GM12878 (cell line): ENCODE measurements at regions not wholly inside any gene's neighbourhood (a gene's known extent, or its start where the extent isn't known, plus 50 kb on each side); places are given as distances from the start of the nearest gene placed in this dataset.

Source experiments
- ATAC-seq: fragments of 200-7000 bp; cut with Tn5 transposase; 3 replicates; pipeline ENCODE4 v1.9.1; 2020; ENCODE audit warnings: mild to moderate bottlenecking, moderate library complexity
- BruUV-seq: library from RNA; stranded (reverse); fragments of 400-500 nt; replicated peaks from 2 replicates; lab custom pipeline; 2021; lab: Mats Ljungman, UMichigan
- CTCF ChIA-PET: fragments of 300-600 bp; sonication (Branson Sonifier 250); formaldehyde crosslinking; extraction: SDS; loops from one replicate; lab custom pipeline; 2021; ENCODE audit warnings: inconsistent platforms; lab: Yijun Ruan, JAX
- POLR2A ChIA-PET: fragments of 350-600 bp; formaldehyde crosslinking; extraction: SDS; loops from one replicate; lab custom pipeline; 2021; ENCODE audit warnings: inconsistent platforms; lab: Charles Lee
- RAD21 ChIA-PET: fragments of 300-600 bp; sonication (Branson Sonifier 250); formaldehyde crosslinking; loops from one replicate; lab custom pipeline; 2023; ENCODE audit warnings: antibody characterized with exemption; ENCODE audit not compliant: unreplicated experiment; lab: Charles Lee
- SMC1A ChIA-PET: fragments of 300-600 bp; sonication (Branson Sonifier 250); formaldehyde crosslinking; loops from one replicate; lab custom pipeline; 2023; ENCODE audit not compliant: unreplicated experiment, uncharacterized antibody; lab: Charles Lee
- DNase-seq: peaks from one replicate; pipeline ENCODE4 v3.0.0-alpha.2; 2011; ENCODE audit warnings: low read depth, low spot score
- FAIRE-seq: peaks from 3 replicates; lab custom pipeline; 2011; peaks lifted over from hg19 to GRCh38; lab: Jason Lieb, UNC
- H2AFZ ChIP-seq: 2 replicates; pipeline ENCODE4 v1.6.0; 2011; ENCODE audit warnings: low read depth, low read length, control low read depth; ENCODE audit not compliant: control insufficient read depth
- H3K27ac ChIP-seq: 2 replicates; pipeline ENCODE4 v1.5.1; 2011; ENCODE audit warnings: control low read depth; ENCODE audit not compliant: control insufficient read depth, insufficient read depth
- H3K27me3 ChIP-seq, 2 experiments: replicated peaks in 1 of 2; 2 replicates each; pipeline versions ENCODE4 v1.6.0 to v1.6.1; 2011; ENCODE audit warnings: low read length in 1 of 2; ENCODE audit not compliant: control insufficient read depth in 2 of 2, insufficient read depth in 2 of 2
- H3K36me3 ChIP-seq, 2 experiments: 2 replicates each; pipeline ENCODE4 v1.5.1; 2011; ENCODE audit warnings: low read length in 1 of 2; ENCODE audit not compliant: control insufficient read depth in 2 of 2, insufficient read depth in 2 of 2
- H3K4me1 ChIP-seq: 2 replicates; pipeline ENCODE4 v1.6.1; 2011; ENCODE audit warnings: mild to moderate bottlenecking, low read length, moderate library complexity, mixed read lengths; ENCODE audit not compliant: control insufficient read depth, insufficient read depth
- H3K4me2 ChIP-seq: 2 replicates; pipeline ENCODE4 v1.6.0; 2011; ENCODE audit warnings: control low read depth; ENCODE audit not compliant: control insufficient read depth, insufficient read depth
- H3K4me3 ChIP-seq: fragments of 200-600 bp; sonication (generic); 2 replicates; pipeline ENCODE4 v1.5.1; 2016
- H3K79me2 ChIP-seq: 2 replicates; pipeline ENCODE4 v1.6.0; 2011; ENCODE audit warnings: low read length; ENCODE audit not compliant: control insufficient read depth, insufficient read depth
- H3K9ac ChIP-seq: 2 replicates; pipeline ENCODE4 v1.8.0; 2011; ENCODE audit warnings: low read length, control low read depth, mixed read lengths; ENCODE audit not compliant: control insufficient read depth, insufficient read depth
- H3K9me3 ChIP-seq: replicated peaks from 3 replicates; pipeline ENCODE4 v1.5.1; 2011; ENCODE audit warnings: mild to moderate bottlenecking, low read length; ENCODE audit not compliant: control insufficient read depth, insufficient read depth
- H4K20me1 ChIP-seq: 2 replicates; pipeline ENCODE4 v1.6.0; 2011; ENCODE audit not compliant: control insufficient read depth, insufficient read depth
- CREM ChIP-seq: IDR thresholded peaks from 2 replicates; pipeline ENCODE4 v1.6.1; 2014; ENCODE audit warnings: antibody characterized with exemption, low read depth
- DPF2 ChIP-seq: fragments of 450-650 bp; IDR thresholded peaks from 2 replicates; pipeline ENCODE4 v1.6.1; 2017; ENCODE audit warnings: mild to moderate bottlenecking
- JUNB ChIP-seq: IDR thresholded peaks from 2 replicates; pipeline ENCODE4 v1.6.1; 2016; ENCODE audit warnings: antibody characterized with exemption, mild to moderate bottlenecking
- PAX8 ChIP-seq: fragments of 450-650 bp; IDR thresholded peaks from 2 replicates; pipeline ENCODE4 v1.6.1; 2017; ENCODE audit warnings: mild to moderate bottlenecking, moderate library complexity
- WRNIP1 ChIP-seq: IDR thresholded peaks from 2 replicates; pipeline ENCODE4 v1.6.1; 2011; ENCODE audit warnings: low read depth, low read length, improper control_type of control experiment, borderline replicate concordance
- WGBS: methylation state at CpG from one replicate; pipeline ENCODE4 v1.1.6; 2016; ENCODE audit warnings: low lambda C conversion rate; ENCODE audit not compliant: insufficient replicate concordance, insufficient coverage; ENCODE audit errors: missing lambda C conversion rate; 5-methylcytosine and 5-hydroxymethylcytosine counted together
- in situ Hi-C: fragments of 300-500 bp; cut with MboI; formaldehyde crosslinking; loops from 9 replicates; pipeline ENCODE4 v1.14.3; 2018; ENCODE audit warnings: mixed read lengths
- intact Hi-C: fragments of 100-400 bp; cut with micrococcal nuclease; formaldehyde crosslinking; loops from one replicate; pipeline ENCODE4 v1.14.2; 2022; ENCODE audit not compliant: unreplicated experiment
- TF ChIP-seq, protein P1 (sequence below): fragments of 450-650 bp; IDR thresholded peaks from 2 replicates; pipeline ENCODE4 v1.6.1; 2016; ENCODE audit warnings: mild to moderate bottlenecking, moderate library complexity, borderline replicate concordance

DNA sequence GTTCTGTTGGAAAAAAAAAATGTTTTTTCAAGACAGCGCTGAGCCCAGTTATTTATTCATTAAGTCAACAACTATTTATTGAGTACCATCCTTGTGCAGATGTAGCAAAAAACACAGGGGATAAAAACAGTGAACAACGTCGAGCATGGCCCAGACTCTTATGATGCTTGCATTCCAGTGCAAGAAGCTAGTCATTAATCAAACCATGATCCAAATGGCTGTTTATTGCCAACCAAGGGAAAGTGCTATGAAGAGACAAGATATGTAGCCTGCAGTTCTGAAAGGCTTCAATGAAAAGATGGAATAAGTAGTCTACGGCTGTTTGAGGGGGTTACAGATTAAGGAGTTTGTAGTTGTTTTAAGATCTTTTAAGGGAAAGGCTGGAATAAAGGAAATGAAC is 262.3 kb downstream of the NEBL start (continued):
- TF ChIP-seq, protein P1, sequence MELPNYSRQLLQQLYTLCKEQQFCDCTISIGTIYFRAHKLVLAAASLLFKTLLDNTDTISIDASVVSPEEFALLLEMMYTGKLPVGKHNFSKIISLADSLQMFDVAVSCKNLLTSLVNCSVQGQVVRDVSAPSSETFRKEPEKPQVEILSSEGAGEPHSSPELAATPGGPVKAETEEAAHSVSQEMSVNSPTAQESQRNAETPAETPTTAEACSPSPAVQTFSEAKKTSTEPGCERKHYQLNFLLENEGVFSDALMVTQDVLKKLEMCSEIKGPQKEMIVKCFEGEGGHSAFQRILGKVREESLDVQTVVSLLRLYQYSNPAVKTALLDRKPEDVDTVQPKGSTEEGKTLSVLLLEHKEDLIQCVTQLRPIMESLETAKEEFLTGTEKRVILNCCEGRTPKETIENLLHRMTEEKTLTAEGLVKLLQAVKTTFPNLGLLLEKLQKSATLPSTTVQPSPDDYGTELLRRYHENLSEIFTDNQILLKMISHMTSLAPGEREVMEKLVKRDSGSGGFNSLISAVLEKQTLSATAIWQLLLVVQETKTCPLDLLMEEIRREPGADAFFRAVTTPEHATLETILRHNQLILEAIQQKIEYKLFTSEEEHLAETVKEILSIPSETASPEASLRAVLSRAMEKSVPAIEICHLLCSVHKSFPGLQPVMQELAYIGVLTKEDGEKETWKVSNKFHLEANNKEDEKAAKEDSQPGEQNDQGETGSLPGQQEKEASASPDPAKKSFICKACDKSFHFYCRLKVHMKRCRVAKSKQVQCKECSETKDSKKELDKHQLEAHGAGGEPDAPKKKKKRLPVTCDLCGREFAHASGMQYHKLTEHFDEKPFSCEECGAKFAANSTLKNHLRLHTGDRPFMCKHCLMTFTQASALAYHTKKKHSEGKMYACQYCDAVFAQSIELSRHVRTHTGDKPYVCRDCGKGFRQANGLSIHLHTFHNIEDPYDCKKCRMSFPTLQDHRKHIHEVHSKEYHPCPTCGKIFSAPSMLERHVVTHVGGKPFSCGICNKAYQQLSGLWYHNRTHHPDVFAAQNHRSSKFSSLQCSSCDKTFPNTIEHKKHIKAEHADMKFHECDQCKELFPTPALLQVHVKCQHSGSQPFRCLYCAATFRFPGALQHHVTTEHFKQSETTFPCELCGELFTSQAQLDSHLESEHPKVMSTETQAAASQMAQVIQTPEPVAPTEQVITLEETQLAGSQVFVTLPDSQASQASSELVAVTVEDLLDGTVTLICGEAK: no peak
- TF ChIP-seq CREM: no peak

DNA sequence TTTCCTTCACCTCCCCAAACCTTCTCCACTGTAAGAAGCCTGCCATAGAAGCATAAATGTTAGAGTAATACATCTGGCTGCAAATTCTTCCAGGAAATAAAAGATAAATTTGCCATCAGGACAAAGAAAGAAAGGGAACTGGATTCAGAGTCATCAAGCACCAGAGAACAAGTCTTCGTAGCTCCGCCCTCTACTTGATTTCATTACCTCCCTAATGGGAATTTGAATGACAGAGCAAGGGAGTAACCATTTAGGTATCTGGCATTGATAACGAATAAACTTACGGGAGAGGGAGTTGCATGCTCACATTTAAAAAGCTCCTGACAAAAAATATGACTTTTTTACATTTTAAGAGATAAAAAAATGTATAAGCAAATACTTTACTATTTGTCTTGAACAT is 263.4 kb downstream of the NEBL start:
- Histone ChIP-seq H3K9me3 (no peaks in the 10 kb centered on the region), H4K20me1 (no peaks in the 10 kb centered on the region), H3K4me2 (no peak overlapping the region), H3K79me2 (no peaks in the 10 kb centered on the region), H3K27ac (no peak overlapping the region), H3K9ac (no peak overlapping the region), H3K36me3 (no peaks in the 10 kb centered on the region), H3K27me3 (no peaks in the 10 kb centered on the region), H3K4me3 (no peak overlapping the region), H2AFZ (no peak overlapping the region), H3K4me1 (no peaks in the 10 kb centered on the region)
- in situ Hi-C loops (no loop called here), intact Hi-C loops (no loop called here)
- ChIA-PET CTCF (no interaction called here), POLR2A (no interaction called here), RAD21 (no interaction called here), SMC1A (no interaction called here)
- ATAC-seq (no peak), FAIRE-seq (no peak), DNase-seq (no peak)
- BruUV-seq: no TSS peak
- 27% methylated on average over 4 of the region's 4 CpGs for WGBS
- TF ChIP-seq WRNIP1: no peak
- TF ChIP-seq DPF2: no peak
- TF ChIP-seq PAX8: no peak
- no peak for TF ChIP-seq JUNB
